Mesendoderm (in vitro differentiated cells): ENCODE measurements at regions not wholly inside any gene's neighbourhood (a gene's known extent, or its start where the extent isn't known, plus 50 kb on each side); places are given as distances from the start of the nearest gene placed in this dataset.

Experiments used
- DNase-seq: peaks from one replicate; pipeline ENCODE4 v3.0.0; 2013
- H2AK5ac ChIP-seq: 2 replicates; pipeline ENCODE4 v1.6.1; 2013; ENCODE audit warnings: low read length, inconsistent platforms
- H2BK120ac ChIP-seq: 2 replicates; pipeline ENCODE4 v1.6.1; 2013; ENCODE audit warnings: low read depth, mild to moderate bottlenecking, low read length, moderate library complexity, mixed read lengths
- H2BK15ac ChIP-seq: replicated peaks from 2 replicates; pipeline ENCODE4 v1.6.1; 2013; ENCODE audit warnings: low read depth, mild to moderate bottlenecking, moderate library complexity
- H2BK5ac ChIP-seq: 2 replicates; pipeline ENCODE4 v1.6.1; 2013; ENCODE audit warnings: low read length, inconsistent platforms
- H3K18ac ChIP-seq: 2 replicates; pipeline ENCODE4 v1.6.1; 2013; ENCODE audit warnings: mild to moderate bottlenecking, low read length, mixed read lengths
- H3K23ac ChIP-seq: one replicate; pipeline ENCODE4 v1.6.1; 2013; ENCODE audit warnings: low read length
- H3K27ac ChIP-seq: 2 replicates; pipeline ENCODE4 v1.5.1; 2013; ENCODE audit warnings: low read depth, mild to moderate bottlenecking, inconsistent platforms, low read length, moderate library complexity
- H3K27me3 ChIP-seq: 2 replicates; pipeline ENCODE4 v1.6.1; 2013; ENCODE audit warnings: low read length, control low read depth, mild to moderate bottlenecking, inconsistent platforms; ENCODE audit not compliant: insufficient read depth, poor library complexity
- H3K36me3 ChIP-seq: 2 replicates; pipeline ENCODE4 v1.6.1; 2013; ENCODE audit warnings: low read length, inconsistent platforms; ENCODE audit not compliant: control insufficient read depth, insufficient read depth
- H3K4ac ChIP-seq: one replicate; pipeline ENCODE4 v1.6.1; 2013; ENCODE audit warnings: low read depth, mild to moderate bottlenecking, low read length, moderate library complexity
- H3K4me1 ChIP-seq: 2 replicates; pipeline ENCODE4 v1.6.1; 2013; ENCODE audit warnings: low read depth, low read length, inconsistent platforms; ENCODE audit not compliant: control insufficient read depth
- H3K4me2 ChIP-seq: 2 replicates; pipeline ENCODE4 v1.6.1; 2013; ENCODE audit warnings: low read length
- H3K4me3 ChIP-seq: 2 replicates; pipeline ENCODE4 v1.5.1; 2013; ENCODE audit warnings: mild to moderate bottlenecking, low read length
- H3K56ac ChIP-seq: one replicate; pipeline ENCODE4 v1.6.1; 2013; ENCODE audit warnings: low read length
- H3K79me1 ChIP-seq: 2 replicates; pipeline ENCODE4 v1.6.1; 2013; ENCODE audit warnings: low read length, inconsistent platforms
- H3K79me2 ChIP-seq: 2 replicates; pipeline ENCODE4 v1.6.1; 2013; ENCODE audit warnings: mild to moderate bottlenecking, low read length; ENCODE audit not compliant: control insufficient read depth, insufficient read depth
- H3K9ac ChIP-seq: 2 replicates; pipeline ENCODE4 v1.6.1; 2013; ENCODE audit warnings: low read length, inconsistent platforms
- H4K5ac ChIP-seq: one replicate; pipeline ENCODE4 v1.6.1; 2013; ENCODE audit warnings: low read length
- H4K8ac ChIP-seq: one replicate; pipeline ENCODE4 v1.6.1; 2013; ENCODE audit warnings: low read depth, mild to moderate bottlenecking, control low read depth, low read length, moderate library complexity
- WGBS: extraction: QIAGEN DNeasy Blood & Tissue Kit; methylation state at CpG from one replicate; pipeline ENCODE4 v1.1.7; 2013; ENCODE audit warnings: low lambda C conversion rate, missing lambda C conversion rate; ENCODE audit not compliant: insufficient coverage; ENCODE audit errors: extremely low coverage; 5-methylcytosine and 5-hydroxymethylcytosine counted together

GRCh38 chr14:94879537-94879936 lies 109.6 kb upstream of the GSC start:
- Histone ChIP-seq H3K9ac (no peak overlapping the region), H4K8ac (no peak overlapping the region), H3K4ac (no peak overlapping the region), H2AK5ac (no peak overlapping the region), H2BK120ac (no peak overlapping the region), H2BK5ac (no peak overlapping the region), H3K23ac (no peak overlapping the region), H3K36me3 (no peaks in the 10 kb centered on the region), H3K79me2 (no peaks in the 10 kb centered on the region), H3K56ac (no peak overlapping the region), H3K4me2 (no peak overlapping the region), H3K18ac (no peak overlapping the region), H3K27ac (no peak overlapping the region), H2BK15ac (no peak overlapping the region), H3K4me1 (peaks cover 1% of the 10 kb centered on the region), H4K5ac (no peak overlapping the region), H3K27me3 (no peaks in the 10 kb centered on the region), H3K4me3 (no peak overlapping the region), H3K79me1 (no peaks in the 10 kb centered on the region)
- DNase-seq: no peak
- WGBS: no CpG with 5 or more reads among the region's 5 CpGs

GRCh38 chr14:94876306-94876705 lies 106.4 kb upstream of the GSC start:
- Histone ChIP-seq H3K27ac (no peak overlapping the region), H3K18ac (no peak overlapping the region), H2BK15ac (no peak overlapping the region), H3K4me3 (no peak overlapping the region), H2AK5ac (no peak overlapping the region), H3K4me1 (no peaks in the 10 kb centered on the region), H4K8ac (no peak overlapping the region), H3K4me2 (no peak overlapping the region), H3K27me3 (no peaks in the 10 kb centered on the region), H3K79me2 (no peaks in the 10 kb centered on the region), H4K5ac (no peak overlapping the region), H3K4ac (no peak overlapping the region), H3K23ac (no peak overlapping the region), H3K36me3 (no peaks in the 10 kb centered on the region), H2BK5ac (no peak overlapping the region), H3K79me1 (no peaks in the 10 kb centered on the region), H3K9ac (no peak overlapping the region), H3K56ac (no peak overlapping the region), H2BK120ac (no peak overlapping the region)
- WGBS: no CpG with 5 or more reads among the region's 4 CpGs
- no peak for DNase-seq

DNA sequence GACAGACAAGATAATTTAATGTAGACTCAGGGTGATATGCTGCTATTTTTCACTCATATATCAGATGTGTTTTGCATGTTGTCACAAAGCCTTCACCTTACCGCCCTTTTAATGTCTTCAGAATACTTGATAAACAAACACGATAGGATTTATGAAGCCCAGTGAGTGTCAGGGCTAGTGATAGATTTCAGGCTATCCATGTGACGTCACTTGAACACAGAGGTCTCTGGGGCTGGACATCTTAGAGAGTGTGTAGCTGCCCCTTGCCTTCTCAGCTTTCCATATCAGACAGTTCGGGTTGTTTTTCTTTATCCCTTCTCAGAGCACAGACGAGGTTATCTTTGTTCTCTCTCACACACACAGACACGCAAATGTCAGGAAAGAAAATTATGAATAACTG lies 105.3 kb upstream of the GSC start:
- Histone ChIP-seq H3K4ac (no peak overlapping the region), H3K18ac (no peak overlapping the region), H2BK5ac (no peak overlapping the region), H3K56ac (no peak overlapping the region), H3K9ac (no peak overlapping the region), H3K79me2 (no peaks in the 10 kb centered on the region), H3K27me3 (no peaks in the 10 kb centered on the region), H3K79me1 (no peaks in the 10 kb centered on the region), H2BK120ac (no peak overlapping the region), H3K27ac (no peak overlapping the region), H2BK15ac (no peak overlapping the region), H3K4me2 (no peak overlapping the region), H4K5ac (no peak overlapping the region), H3K23ac (no peak overlapping the region), H3K4me3 (no peak overlapping the region), H3K36me3 (no peaks in the 10 kb centered on the region), H4K8ac (no peak overlapping the region), H3K4me1 (no peaks in the 10 kb centered on the region), H2AK5ac (no peak overlapping the region)
- no peak for DNase-seq
- WGBS: no CpG with 5 or more reads among the region's 6 CpGs

DNA sequence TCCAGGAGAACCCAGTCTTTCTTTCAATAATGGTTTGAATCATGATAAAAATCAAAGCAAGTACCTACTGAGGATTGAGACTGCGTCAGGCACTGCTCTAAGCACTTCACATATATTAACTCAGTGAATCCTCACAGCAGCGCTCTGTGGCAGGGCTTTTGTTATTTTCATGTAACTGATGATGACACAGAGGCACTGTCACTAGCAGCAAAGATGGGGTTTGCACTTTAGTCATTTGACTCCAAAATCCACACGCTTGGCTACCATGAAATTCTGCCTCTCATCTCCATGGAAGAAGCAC lies 98.8 kb upstream of the GSC start:
- no peaks in the 10 kb centered on the region for H3K27me3 ChIP-seq

DNA sequence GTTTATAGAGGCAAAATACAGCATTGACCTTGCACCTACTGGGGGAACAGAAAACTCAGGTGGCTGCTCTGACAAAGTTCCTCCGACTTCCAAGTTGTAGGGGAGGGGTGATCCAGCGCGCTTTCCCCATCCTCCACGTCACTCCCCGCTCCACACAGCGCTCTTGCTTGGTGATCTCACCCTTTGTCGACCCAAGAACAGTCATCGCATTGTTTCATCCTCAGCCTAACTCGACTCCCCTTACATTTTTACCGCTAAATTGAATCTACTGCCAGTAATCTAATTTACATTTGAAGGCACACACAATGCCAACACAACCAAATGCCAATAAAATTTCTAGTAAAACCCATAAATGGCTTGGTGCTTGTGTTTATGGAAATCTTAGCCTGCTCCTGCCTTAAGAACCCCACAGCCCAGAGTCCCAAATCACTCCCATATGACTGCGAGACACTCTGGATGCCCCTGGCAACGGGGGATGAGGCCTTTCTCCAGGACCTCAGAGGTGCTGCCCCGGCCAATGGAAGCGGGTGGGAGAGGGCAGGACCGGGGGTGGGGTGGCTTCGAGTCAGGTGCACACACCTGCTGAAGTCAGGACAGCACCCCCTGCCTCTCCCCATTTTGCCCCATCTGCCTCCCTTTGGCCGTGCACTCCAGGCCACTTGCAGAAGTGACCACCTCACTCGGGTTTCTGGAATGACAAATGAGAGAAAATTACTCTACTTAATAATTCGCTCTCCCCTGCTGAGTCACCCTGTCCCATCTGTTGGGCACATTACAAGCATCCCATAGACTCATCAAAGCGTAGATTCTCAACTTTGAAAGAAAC lies 98.2 kb upstream of the GSC start:
- Histone ChIP-seq H2BK5ac (no peak overlapping the region), H3K56ac (no peak overlapping the region), H3K36me3 (no peaks in the 10 kb centered on the region), H3K27me3 (no peaks in the 10 kb centered on the region), H3K4ac (no peak overlapping the region), H3K23ac (no peak overlapping the region), H3K27ac (no peak overlapping the region), H3K9ac (no peak overlapping the region), H3K79me2 (no peaks in the 10 kb centered on the region), H2BK15ac (no peak overlapping the region), H2AK5ac (no peak overlapping the region), H3K18ac (no peak overlapping the region), H3K4me1 (no peaks in the 10 kb centered on the region), H2BK120ac (no peak overlapping the region), H3K4me3 (no peak overlapping the region), H3K79me1 (no peaks in the 10 kb centered on the region), H3K4me2 (no peak overlapping the region), H4K8ac (no peak overlapping the region), H4K5ac (no peak overlapping the region)
- no CpG with 5 or more reads among the region's 20 CpGs for WGBS
- DNase-seq: peak; percentile 53

More for the DNA sequence above, 98.8 kb upstream of the GSC start:
- Histone ChIP-seq H3K4me1 (no peaks in the 10 kb centered on the region), H2BK120ac (no peak overlapping the region), H4K8ac (no peak overlapping the region), H3K56ac (no peak overlapping the region), H3K4ac (no peak overlapping the region), H3K4me3 (no peak overlapping the region), H3K27ac (no peak overlapping the region), H4K5ac (no peak overlapping the region), H3K36me3 (no peaks in the 10 kb centered on the region), H3K18ac (no peak overlapping the region), H3K79me2 (no peaks in the 10 kb centered on the region), H2AK5ac (no peak overlapping the region), H3K23ac (no peak overlapping the region), H3K4me2 (no peak overlapping the region), H3K9ac (no peak overlapping the region), H2BK15ac (no peak overlapping the region), H2BK5ac (no peak overlapping the region), H3K79me1 (no peaks in the 10 kb centered on the region)
- no CpG with 5 or more reads among the region's 3 CpGs for WGBS
- no peak for DNase-seq

- Histone ChIP-seq H3K4me3 (no peak overlapping the region), H3K23ac (no peak overlapping the region), H2BK120ac (no peak overlapping the region), H3K4me2 (no peak overlapping the region), H4K5ac (no peak overlapping the region), H2AK5ac (no peak overlapping the region), H3K27ac (no peak overlapping the region), H2BK5ac (no peak overlapping the region), H4K8ac (no peak overlapping the region), H2BK15ac (no peak overlapping the region), H3K18ac (no peak overlapping the region), H3K4me1 (no peaks in the 10 kb centered on the region), H3K36me3 (no peaks in the 10 kb centered on the region), H3K4ac (no peak overlapping the region), H3K79me1 (no peaks in the 10 kb centered on the region), H3K27me3 (no peaks in the 10 kb centered on the region), H3K9ac (no peak overlapping the region), H3K79me2 (no peaks in the 10 kb centered on the region), H3K56ac (no peak overlapping the region)
- no CpG with 5 or more reads among the region's 6 CpGs for WGBS
- DNase-seq: no peak
These were observed 97.3 kb upstream of the GSC start for GRCh38 chr14:94867209-94867608.
